Uterus (tissue), 3 donors: ENCODE measurements at regions not wholly inside any gene's neighbourhood (a gene's known extent, or its start where the extent isn't known, plus 50 kb on each side); places are given as distances from the start of the nearest gene placed in this dataset.

Experiments used
- DNase-seq, 2 donors: peaks; one replicate each; pipeline ENCODE4 v3.0.0-alpha.2; 2019 to 2020
- H3K27ac ChIP-seq, 2 donors: fragments of 200-600 bp; sonication (generic); 1 replicate in 1 of 2; 2 replicates in 1 of 2; pipeline ENCODE4 v1.5.1; 2016 to 2018
- H3K27me3 ChIP-seq, 2 donors: fragments of 200-600 bp; sonication (generic); one replicate each; pipeline ENCODE4 v1.5.1; 2018 to 2019; ENCODE audit warnings: control low read depth in 1 of 2
- H3K36me3 ChIP-seq, 2 donors: fragments of 200-600 bp; sonication (generic); one replicate each; pipeline ENCODE4 v1.5.1; 2019; ENCODE audit warnings: control low read depth in 1 of 2
- H3K4me1 ChIP-seq, 2 donors: fragments of 200-600 bp; sonication (generic); one replicate each; pipeline ENCODE4 v1.5.1; 2018 to 2019; ENCODE audit warnings: control low read depth in 1 of 2
- H3K4me3 ChIP-seq, 2 donors: fragments of 200-600 bp; sonication (generic); 1 replicate in 1 of 2; 2 replicates in 1 of 2; pipeline ENCODE4 v1.5.1; 2018 to 2019; ENCODE audit warnings: mild to moderate bottlenecking in 1 of 2
- H3K9me3 ChIP-seq, 2 donors: fragments of 200-600 bp; sonication (generic); one replicate each; pipeline ENCODE4 v1.5.1; 2019; ENCODE audit warnings: control low read depth in 1 of 2
- CTCF ChIP-seq, 4 experiments: fragments of 200-600 bp in 2 of 4; fragments of 450-650 bp in 2 of 4; sonication (generic) in 2 of 4; IDR thresholded peaks; one replicate each; pipeline ENCODE4 v1.5.1; 2016 to 2019; ENCODE audit warnings: antibody characterized with exemption in 4 of 4, mild to moderate bottlenecking in 2 of 4, moderate library complexity in 1 of 4
- POLR2A ChIP-seq, 2 donors: fragments of 450-650 bp; IDR thresholded peaks; one replicate each; pipeline ENCODE4 v1.6.1; 2016; ENCODE audit warnings: antibody characterized with exemption in 2 of 2, mild to moderate bottlenecking in 1 of 2, moderate library complexity in 1 of 2
- intact Hi-C: fragments of 100-400 bp; cut with DNase I; formaldehyde crosslinking; loops from one replicate; pipeline ENCODE4 v1.15.1; 2023; ENCODE audit warnings: low total_unique reads
- donor health status: DM: yes; HTN: yes; CAD: no.

GRCh38 chr7:4394736-4395135 is 287.4 kb upstream of the FOXK1 start:
- intact Hi-C loops = no loop called here
- H3K4me1 ChIP-seq = no peaks in the 10 kb centered on the region
- H3K4me3 ChIP-seq = no peak overlapping the region
- H3K36me3 ChIP-seq = no peaks in the 10 kb centered on the region
- no peaks in the 10 kb centered on the region for H3K9me3 ChIP-seq
- H3K27ac ChIP-seq = no peak overlapping the region
- TF ChIP-seq POLR2A (IDR thresholded peaks at IDR 0.05) (no peak), CTCF (IDR thresholded peaks at IDR 0.05) (no peak)
- H3K27me3 ChIP-seq = no peaks in the 10 kb centered on the region
- no peak for DNase-seq

- intact Hi-C loops = no loop called here
- Histone ChIP-seq H3K4me1 (no peaks in the 10 kb centered on the region), H3K4me3 (no peak overlapping the region), H3K36me3 (no peaks in the 10 kb centered on the region), H3K27me3 (no peaks in the 10 kb centered on the region), H3K27ac (no peak overlapping the region), H3K9me3 (no peaks in the 10 kb centered on the region)
- TF ChIP-seq CTCF (IDR thresholded peaks at IDR 0.05) (no peak), POLR2A (IDR thresholded peaks at IDR 0.05) (no peak)
- DNase-seq = no peak
Measured at GRCh38 chr7:4399121-4399520, 283.0 kb upstream of the FOXK1 start.

GRCh38 chr7:4399596-4399995 is 282.5 kb upstream of the FOXK1 start:
- Histone ChIP-seq H3K36me3 (no peaks in the 10 kb centered on the region), H3K4me1 (no peaks in the 10 kb centered on the region), H3K9me3 (no peaks in the 10 kb centered on the region), H3K27me3 (no peaks in the 10 kb centered on the region), H3K27ac (no peak overlapping the region), H3K4me3 (no peak overlapping the region)
- DNase-seq = no peak
- intact Hi-C loops = no loop called here
- TF ChIP-seq CTCF (IDR thresholded peaks at IDR 0.05) (no peak), POLR2A (IDR thresholded peaks at IDR 0.05) (no peak)

- no peak for DNase-seq
- intact Hi-C loops = no loop called here
- no peak for TF ChIP-seq POLR2A (IDR thresholded peaks at IDR 0.05)
- no peak for TF ChIP-seq CTCF (IDR thresholded peaks at IDR 0.05)
- Histone ChIP-seq H3K4me1 (no peaks in the 10 kb centered on the region), H3K27ac (no peak overlapping the region), H3K9me3 (no peaks in the 10 kb centered on the region), H3K27me3 (no peaks in the 10 kb centered on the region), H3K4me3 (no peak overlapping the region), H3K36me3 (no peaks in the 10 kb centered on the region)
Measured at GRCh38 chr7:4406288-4407058, 275.6 kb upstream of the FOXK1 start.

- no peaks in the 10 kb centered on the region for H3K27me3 ChIP-seq
- intact Hi-C loops = no loop called here
- H3K4me3 ChIP-seq = no peak overlapping the region
Measured at GRCh38 chr7:4409946-4410345, 272.1 kb upstream of the FOXK1 start.

More at GRCh38 chr7:4409946-4410345, 272.1 kb upstream of the FOXK1 start:
- Histone ChIP-seq H3K36me3 (no peaks in the 10 kb centered on the region), H3K27ac (no peak overlapping the region), H3K4me1 (no peaks in the 10 kb centered on the region), H3K9me3 (no peaks in the 10 kb centered on the region)
- DNase-seq = no peak
- TF ChIP-seq CTCF (IDR thresholded peaks at IDR 0.05) (no peak), POLR2A (IDR thresholded peaks at IDR 0.05) (no peak)
